Right lobe of liver (tissue), 6 donors: ENCODE measurements at regions not wholly inside any gene's neighbourhood (a gene's known extent, or its start where the extent isn't known, plus 50 kb on each side); places are given as distances from the start of the nearest gene placed in this dataset.

Source experiments
- ATAC-seq, 4 donors: fragments of 200-7000 bp; cut with Tn5 transposase; one replicate each; pipeline ENCODE4 v1.9.1; 2020; ENCODE audit warnings: mild to moderate bottlenecking in 4 of 4, moderate library complexity in 4 of 4
- DNase-seq, 3 donors: peaks; one replicate each; pipeline ENCODE4 v3.0.0-alpha.2; 2020
- H3K27ac ChIP-seq, 3 donors: fragments of 200-600 bp; one replicate each; pipeline ENCODE4 v1.8.0; 2022
- H3K27me3 ChIP-seq, 2 donors: fragments of 200-600 bp; one replicate each; pipeline ENCODE4 v1.8.0; 2022
- H3K36me3 ChIP-seq, 4 donors: fragments of 200-600 bp; sonication (generic) in 1 of 4; one replicate each; pipeline versions ENCODE4 v1.5.1 to v1.8.0; 2017 to 2022; ENCODE audit warnings: control low read depth in 1 of 4
- H3K4me1 ChIP-seq, 4 donors: fragments of 200-600 bp; sonication (generic) in 1 of 4; one replicate each; pipeline versions ENCODE4 v1.5.1 to v1.8.0; 2017 to 2022; ENCODE audit warnings: control low read depth in 1 of 4
- H3K4me3 ChIP-seq, 3 donors: fragments of 200-600 bp; one replicate each; pipeline ENCODE4 v1.8.0; 2022
- H3K9me3 ChIP-seq, 4 donors: fragments of 200-600 bp; sonication (generic) in 1 of 4; one replicate each; pipeline versions ENCODE4 v1.5.1 to v1.8.0; 2017 to 2022; ENCODE audit warnings: control low read depth in 1 of 4
- POLR2A ChIP-seq: fragments of 450-650 bp; IDR thresholded peaks from one replicate; pipeline ENCODE4 v1.6.1; 2017; ENCODE audit warnings: antibody characterized with exemption, mild to moderate bottlenecking
- WGBS: methylation state at CpG from one replicate; pipeline ENCODE4 v1.1.6; 2018; ENCODE audit warnings: low coverage, low lambda C conversion rate; ENCODE audit not compliant: insufficient coverage; ENCODE audit errors: missing lambda C conversion rate; 5-methylcytosine and 5-hydroxymethylcytosine counted together
- intact Hi-C, 2 donors: fragments of 100-400 bp; cut with DNase I; formaldehyde crosslinking; loops; one replicate each; pipeline versions ENCODE4 v1.11.2 to v1.14.1; 2022
- TF ChIP-seq, protein P1 (sequence below), 4 donors: fragments of 200-600 bp in 3 of 4; fragments of 450-650 bp in 1 of 4; IDR thresholded peaks; one replicate each; pipeline versions ENCODE4 v1.5.1 to v1.8.0; 2016 to 2022; ENCODE audit warnings: antibody characterized with exemption in 4 of 4, mild to moderate bottlenecking in 2 of 4
- donor health status: DM: no; HTN: yes; CAD: no.
- donor health status: DM: no; HTN: no; CAD: no.
- donor health status: DM: no; HTN: no; CAD: no.
- donor health status: DM: no; HTN: yes; CAD: no.
- donor health status: DM: no; HTN: yes; CAD: no.

DNA sequence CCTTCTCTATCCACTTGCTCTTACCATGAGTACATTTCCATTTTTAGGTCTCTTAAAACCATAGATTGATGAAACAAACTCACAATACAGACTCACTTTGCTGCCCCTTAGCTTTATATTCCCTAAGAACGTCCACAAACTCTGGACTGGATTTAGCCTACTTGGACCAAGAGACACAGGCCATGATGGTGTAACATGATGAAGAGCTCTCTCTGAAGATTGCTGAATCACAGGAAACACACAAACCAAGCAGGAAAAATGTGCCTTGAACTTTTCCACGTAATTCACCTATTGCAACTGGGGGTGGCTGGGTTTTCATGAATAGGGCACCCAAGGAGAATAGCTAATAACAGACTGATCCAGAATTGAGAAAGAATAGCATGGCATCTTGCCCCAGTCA is 201.7 kb upstream of the RBBP8 start:
- TF ChIP-seq, protein P1, sequence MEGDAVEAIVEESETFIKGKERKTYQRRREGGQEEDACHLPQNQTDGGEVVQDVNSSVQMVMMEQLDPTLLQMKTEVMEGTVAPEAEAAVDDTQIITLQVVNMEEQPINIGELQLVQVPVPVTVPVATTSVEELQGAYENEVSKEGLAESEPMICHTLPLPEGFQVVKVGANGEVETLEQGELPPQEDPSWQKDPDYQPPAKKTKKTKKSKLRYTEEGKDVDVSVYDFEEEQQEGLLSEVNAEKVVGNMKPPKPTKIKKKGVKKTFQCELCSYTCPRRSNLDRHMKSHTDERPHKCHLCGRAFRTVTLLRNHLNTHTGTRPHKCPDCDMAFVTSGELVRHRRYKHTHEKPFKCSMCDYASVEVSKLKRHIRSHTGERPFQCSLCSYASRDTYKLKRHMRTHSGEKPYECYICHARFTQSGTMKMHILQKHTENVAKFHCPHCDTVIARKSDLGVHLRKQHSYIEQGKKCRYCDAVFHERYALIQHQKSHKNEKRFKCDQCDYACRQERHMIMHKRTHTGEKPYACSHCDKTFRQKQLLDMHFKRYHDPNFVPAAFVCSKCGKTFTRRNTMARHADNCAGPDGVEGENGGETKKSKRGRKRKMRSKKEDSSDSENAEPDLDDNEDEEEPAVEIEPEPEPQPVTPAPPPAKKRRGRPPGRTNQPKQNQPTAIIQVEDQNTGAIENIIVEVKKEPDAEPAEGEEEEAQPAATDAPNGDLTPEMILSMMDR (IDR thresholded peaks at IDR 0.05) = no peak
- no peak for TF ChIP-seq POLR2A
- DNase-seq (no peak), ATAC-seq (no peak)
- peaks cover 0 to 9% (median 6%) of the 10 kb centered on the region in 4 donors for H3K4me1 ChIP-seq
- intact Hi-C loops = no loop called here
- no peaks in the 10 kb centered on the region for H3K27me3 ChIP-seq
- WGBS = 67% methylated on average over 2 of the region's 2 CpGs
- no peak overlapping the region for H3K4me3 ChIP-seq
- no peak overlapping the region for H3K27ac ChIP-seq
- no peaks in the 10 kb centered on the region for H3K9me3 ChIP-seq
- no peaks in the 10 kb centered on the region for H3K36me3 ChIP-seq

DNA sequence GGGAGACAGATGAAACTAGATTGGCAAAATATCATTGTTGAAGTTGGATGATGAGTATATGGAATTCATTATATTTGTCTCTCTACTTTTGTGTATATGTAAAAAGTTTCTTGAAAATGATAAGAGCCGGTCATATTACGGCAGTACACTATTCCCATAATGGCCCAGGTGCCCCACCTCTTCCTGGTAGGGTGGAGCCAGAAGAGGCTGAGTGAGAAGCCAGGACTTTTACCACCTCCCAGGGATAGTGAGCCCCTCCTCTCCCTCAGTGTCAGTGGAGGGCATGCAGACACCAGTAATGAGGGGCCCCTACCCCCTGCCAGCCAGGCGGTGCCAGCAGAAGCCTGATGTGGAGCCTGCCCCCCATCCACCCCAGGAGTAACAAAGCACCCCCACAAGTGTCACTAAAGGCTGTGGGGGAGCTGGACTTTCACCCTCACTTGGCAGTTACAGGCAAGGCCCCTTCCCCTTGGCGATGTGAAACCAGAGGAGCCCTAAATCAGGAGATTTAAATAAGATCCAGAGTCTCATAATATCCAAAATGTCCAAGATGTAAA is 198.9 kb upstream of the RBBP8 start:
- ATAC-seq (no peak), DNase-seq (no peak)
- peaks cover 0 to 4% (median 0%) of the 10 kb centered on the region in 4 donors for H3K4me1 ChIP-seq
- H3K9me3 ChIP-seq = no peaks in the 10 kb centered on the region
- H3K36me3 ChIP-seq = no peaks in the 10 kb centered on the region
- H3K27me3 ChIP-seq = no peaks in the 10 kb centered on the region
- no peak overlapping the region for H3K27ac ChIP-seq
- TF ChIP-seq, protein P1 (IDR thresholded peaks at IDR 0.05) = no peak
- TF ChIP-seq POLR2A = no peak
- no peak overlapping the region for H3K4me3 ChIP-seq
- WGBS = 69% methylated on average over 2 of the region's 4 CpGs
- intact Hi-C loops = no loop called here

DNA sequence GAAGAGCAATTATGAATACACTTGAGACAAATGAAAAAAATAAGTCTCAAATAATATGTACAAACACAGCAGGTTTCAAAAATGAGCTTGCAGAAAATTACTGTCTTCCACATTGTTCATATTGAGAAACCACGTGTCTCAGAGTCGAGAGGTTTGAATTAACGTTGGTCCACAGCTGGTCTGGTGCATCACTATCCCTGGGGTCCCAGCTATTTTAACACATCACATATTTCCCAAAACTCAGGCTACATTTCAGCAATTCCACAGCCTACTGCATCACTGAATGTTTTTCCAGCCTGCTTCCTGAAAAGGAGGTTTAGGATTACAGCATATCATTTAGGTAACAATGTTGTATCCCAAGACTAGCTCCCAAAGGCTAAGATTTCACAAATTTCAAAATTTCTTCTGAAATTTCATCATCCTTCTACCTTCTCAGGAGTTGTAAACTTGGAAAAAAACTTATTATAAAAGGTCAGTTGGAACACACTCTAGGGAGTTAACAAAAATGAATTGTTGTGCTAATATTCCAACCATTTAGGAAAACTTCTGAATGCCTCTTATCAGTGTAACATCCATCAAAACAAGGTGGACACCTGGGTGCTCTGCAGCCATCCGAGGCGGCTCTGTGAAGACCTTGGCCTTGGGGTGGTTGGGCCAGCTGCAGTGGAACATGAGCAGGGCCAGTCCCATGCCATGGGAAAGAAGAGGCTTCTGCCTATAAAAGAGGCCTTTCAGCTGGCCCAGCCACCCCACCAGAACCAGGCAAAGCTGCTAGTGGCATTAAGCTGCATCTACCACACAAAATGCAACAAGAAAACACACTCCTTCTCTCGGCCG is 198.1 kb upstream of the RBBP8 start:
- ATAC-seq = no peak

DNA sequence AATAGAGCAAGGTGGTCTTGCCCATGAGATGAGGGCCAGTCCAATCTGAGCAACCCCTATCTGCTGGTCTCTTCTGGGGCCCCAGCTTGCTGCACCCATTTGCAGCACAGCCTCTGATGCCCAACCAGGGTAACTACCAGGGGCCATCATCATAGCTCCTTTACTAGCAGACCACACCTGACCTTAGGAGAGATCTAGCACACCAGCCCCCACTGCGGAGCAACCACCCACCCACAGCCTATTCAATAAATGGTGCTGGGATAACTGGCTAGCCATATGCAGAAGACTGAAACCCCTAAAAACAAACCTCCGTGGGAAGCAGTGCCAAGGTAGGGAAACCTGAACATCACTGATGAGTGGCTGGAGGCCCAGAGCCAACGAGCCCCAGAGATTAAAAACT is 196.1 kb upstream of the RBBP8 start:
- 70% methylated on average over 2 of the region's 3 CpGs for WGBS
- no peak for DNase-seq
- ATAC-seq = no peak
- Histone ChIP-seq H3K27me3 (no peaks in the 10 kb centered on the region), H3K36me3 (no peaks in the 10 kb centered on the region), H3K4me1 (peaks cover 0 to 9% (median 0%) of the 10 kb centered on the region in 4 donors), H3K4me3 (no peak overlapping the region), H3K27ac (no peak overlapping the region), H3K9me3 (no peaks in the 10 kb centered on the region)
- intact Hi-C loops = no loop called here
- TF ChIP-seq, protein P1 (IDR thresholded peaks at IDR 0.05) = no peak
- no peak for TF ChIP-seq POLR2A

More for the DNA sequence above, 198.1 kb upstream of the RBBP8 start:
- Histone ChIP-seq H3K9me3 (no peaks in the 10 kb centered on the region), H3K36me3 (no peaks in the 10 kb centered on the region), H3K27me3 (no peaks in the 10 kb centered on the region), H3K27ac (no peak overlapping the region), H3K4me3 (no peak overlapping the region), H3K4me1 (peaks cover 0 to 9% (median 0%) of the 10 kb centered on the region in 4 donors)
- intact Hi-C loops = no loop called here
- TF ChIP-seq POLR2A = no peak
- TF ChIP-seq, protein P1 (IDR thresholded peaks at IDR 0.05) = no peak
- no peak for DNase-seq
- 94% methylated on average over 5 of the region's 7 CpGs for whole genome bisulfite sequencing
